ENCODE measurements at regions not wholly inside any gene's neighbourhood (a gene's known extent, or its start where the extent isn't known, plus 50 kb on each side); places are given as distances from the start of the nearest gene placed in this dataset.

GRCh38 chr18:25710981-25711380, 359.0 kb upstream of the ZNF521 start:
- no peak overlapping the region for H3K4me3 ChIP-seq (ENCODE audit: low read length in 2 of 2)
- no peaks in the 10 kb centered on the region for H3K4me1 ChIP-seq (ENCODE audit: control insufficient read depth in 1 of 2, insufficient read depth in 2 of 2, low read length in 2 of 2)
- ATAC-seq (ENCODE audit: low FRiP score): no peak
- no peak overlapping the region for H3K27ac ChIP-seq (ENCODE audit: low read depth in 1 of 2, low read length in 2 of 2)
- H3K9me3 ChIP-seq (ENCODE audit: control insufficient read depth, low read length): peaks cover 3% of the 10 kb centered on the region
- 55 to 70% methylated on average over 3 of the region's 3 CpGs for WGBS, 2 donors
- DNase-seq: no peak
- intact Hi-C loops (cut with DNase I): no loop called here
- no peaks in the 10 kb centered on the region for H3K36me3 ChIP-seq (ENCODE audit: control insufficient read depth in 1 of 2, insufficient read depth in 2 of 2, low read length in 1 of 2)
- H3K27me3 ChIP-seq (ENCODE audit: control insufficient read depth in 1 of 2, insufficient read depth in 2 of 2, low read length in 1 of 2): peaks cover 0 to 2% of the 10 kb centered on the region in 2 donors

- Histone ChIP-seq H3K27ac (ENCODE audit: low read depth in 1 of 2, low read length in 2 of 2) (no peak overlapping the region), H3K9me3 (ENCODE audit: control insufficient read depth, low read length) (no peaks in the 10 kb centered on the region), H3K27me3 (ENCODE audit: control insufficient read depth in 1 of 2, insufficient read depth in 2 of 2, low read length in 1 of 2) (peaks cover 0 to 2% of the 10 kb centered on the region in 2 donors), H3K36me3 (ENCODE audit: control insufficient read depth in 1 of 2, insufficient read depth in 2 of 2, low read length in 1 of 2) (no peaks in the 10 kb centered on the region), H3K4me3 (ENCODE audit: low read length in 2 of 2) (no peak overlapping the region), H3K4me1 (ENCODE audit: control insufficient read depth in 1 of 2, insufficient read depth in 2 of 2, low read length in 2 of 2) (no peaks in the 10 kb centered on the region)
- intact Hi-C loops (cut with DNase I): no loop called here
- DNase-seq: no peak
- WGBS, 2 donors: 75 to 92% methylated on average over 2 of the region's 2 CpGs
- ATAC-seq (ENCODE audit: low FRiP score): no peak
Observed at GRCh38 chr18:25705650-25706049, 353.7 kb upstream of the ZNF521 start.

GRCh38 chr18:25704494-25704893, 352.5 kb upstream of the ZNF521 start:
- no peak overlapping the region for H3K27ac ChIP-seq (ENCODE audit: low read depth in 1 of 2, low read length in 2 of 2)
- WGBS, 2 donors: 62 to 75% methylated on average over 10 of the region's 10 CpGs
- ATAC-seq (ENCODE audit: low FRiP score) (no peak), DNase-seq (no peak)
- H3K4me3 ChIP-seq (ENCODE audit: low read length in 2 of 2): no peak overlapping the region
- no peaks in the 10 kb centered on the region for H3K36me3 ChIP-seq (ENCODE audit: control insufficient read depth in 1 of 2, insufficient read depth in 2 of 2, low read length in 1 of 2)
- intact Hi-C loops (cut with DNase I): no loop called here
- H3K4me1 ChIP-seq (ENCODE audit: control insufficient read depth in 1 of 2, insufficient read depth in 2 of 2, low read length in 2 of 2): no peaks in the 10 kb centered on the region
- H3K27me3 ChIP-seq (ENCODE audit: control insufficient read depth in 1 of 2, insufficient read depth in 2 of 2, low read length in 1 of 2): peaks cover 0 to 2% of the 10 kb centered on the region in 2 donors
- no peaks in the 10 kb centered on the region for H3K9me3 ChIP-seq (ENCODE audit: control insufficient read depth, low read length)

GRCh38 chr18:25704071-25704470, 352.1 kb upstream of the ZNF521 start:
- no peaks in the 10 kb centered on the region for H3K9me3 ChIP-seq (ENCODE audit: control insufficient read depth, low read length)
- DNase-seq (no peak), ATAC-seq (ENCODE audit: low FRiP score) (no peak)
- H3K4me3 ChIP-seq (ENCODE audit: low read length in 2 of 2): no peak overlapping the region
- intact Hi-C loops (cut with DNase I): no loop called here
- H3K27ac ChIP-seq (ENCODE audit: low read depth in 1 of 2, low read length in 2 of 2): no peak overlapping the region
- H3K27me3 ChIP-seq (ENCODE audit: control insufficient read depth in 1 of 2, insufficient read depth in 2 of 2, low read length in 1 of 2): peaks cover 0 to 2% of the 10 kb centered on the region in 2 donors
- no peaks in the 10 kb centered on the region for H3K4me1 ChIP-seq (ENCODE audit: control insufficient read depth in 1 of 2, insufficient read depth in 2 of 2, low read length in 2 of 2)
- no peaks in the 10 kb centered on the region for H3K36me3 ChIP-seq (ENCODE audit: control insufficient read depth in 1 of 2, insufficient read depth in 2 of 2, low read length in 1 of 2)
- 61 to 62% methylated on average over 6 of the region's 6 CpGs for WGBS, 2 donors

- intact Hi-C loops (cut with DNase I): no loop called here
- Histone ChIP-seq H3K4me1 (ENCODE audit: control insufficient read depth in 1 of 2, insufficient read depth in 2 of 2, low read length in 2 of 2) (no peaks in the 10 kb centered on the region), H3K27ac (ENCODE audit: low read depth in 1 of 2, low read length in 2 of 2) (no peak overlapping the region), H3K9me3 (ENCODE audit: control insufficient read depth, low read length) (no peaks in the 10 kb centered on the region), H3K27me3 (ENCODE audit: control insufficient read depth in 1 of 2, insufficient read depth in 2 of 2, low read length in 1 of 2) (no peaks in the 10 kb centered on the region), H3K4me3 (ENCODE audit: low read length in 2 of 2) (no peak overlapping the region), H3K36me3 (ENCODE audit: control insufficient read depth in 1 of 2, insufficient read depth in 2 of 2, low read length in 1 of 2) (no peaks in the 10 kb centered on the region)
- no peak for ATAC-seq (ENCODE audit: low FRiP score)
- WGBS, 2 donors: 84 to 87% methylated on average over 5 of the region's 5 CpGs
- no peak for DNase-seq
Observed at GRCh38 chr18:25701821-25702220, 349.9 kb upstream of the ZNF521 start.

GRCh38 chr18:25686960-25687500, 335.1 kb upstream of the ZNF521 start:
- DNase-seq: no peak
- 4 to 9% methylated on average over 3 of the region's 3 CpGs for WGBS, 2 donors
- Histone ChIP-seq H3K9me3 (ENCODE audit: control insufficient read depth, low read length) (no peaks in the 10 kb centered on the region), H3K27ac (ENCODE audit: low read depth in 1 of 2, low read length in 2 of 2) (no peak overlapping the region), H3K4me1 (ENCODE audit: control insufficient read depth in 1 of 2, insufficient read depth in 2 of 2, low read length in 2 of 2) (no peaks in the 10 kb centered on the region), H3K4me3 (ENCODE audit: low read length in 2 of 2) (no peak overlapping the region), H3K27me3 (ENCODE audit: control insufficient read depth in 1 of 2, insufficient read depth in 2 of 2, low read length in 1 of 2) (no peaks in the 10 kb centered on the region), H3K36me3 (ENCODE audit: control insufficient read depth in 1 of 2, insufficient read depth in 2 of 2, low read length in 1 of 2) (no peaks in the 10 kb centered on the region)
- intact Hi-C loops (cut with DNase I): no loop called here
- ATAC-seq (ENCODE audit: low FRiP score): no peak

GRCh38 chr18:25685088-25685487, 333.1 kb upstream of the ZNF521 start:
- no peak overlapping the region for H3K27ac ChIP-seq (ENCODE audit: low read depth in 1 of 2, low read length in 2 of 2)
- DNase-seq: no peak
- H3K27me3 ChIP-seq (ENCODE audit: control insufficient read depth in 1 of 2, insufficient read depth in 2 of 2, low read length in 1 of 2): no peaks in the 10 kb centered on the region
- no peaks in the 10 kb centered on the region for H3K9me3 ChIP-seq (ENCODE audit: control insufficient read depth, low read length)
- no peak overlapping the region for H3K4me3 ChIP-seq (ENCODE audit: low read length in 2 of 2)
- ATAC-seq (ENCODE audit: low FRiP score): no peak
- WGBS, 2 donors: 73 to 79% methylated on average over 4 of the region's 4 CpGs
- intact Hi-C loops (cut with DNase I): no loop called here
- no peaks in the 10 kb centered on the region for H3K36me3 ChIP-seq (ENCODE audit: control insufficient read depth in 1 of 2, insufficient read depth in 2 of 2, low read length in 1 of 2)
- no peaks in the 10 kb centered on the region for H3K4me1 ChIP-seq (ENCODE audit: control insufficient read depth in 1 of 2, insufficient read depth in 2 of 2, low read length in 2 of 2)

- ATAC-seq (ENCODE audit: low FRiP score): no peak
- no peaks in the 10 kb centered on the region for H3K4me1 ChIP-seq (ENCODE audit: control insufficient read depth in 1 of 2, insufficient read depth in 2 of 2, low read length in 2 of 2)
- DNase-seq: no peak
- no peak overlapping the region for H3K4me3 ChIP-seq (ENCODE audit: low read length in 2 of 2)
- no peak overlapping the region for H3K27ac ChIP-seq (ENCODE audit: low read depth in 1 of 2, low read length in 2 of 2)
- intact Hi-C loops (cut with DNase I): no loop called here
- H3K36me3 ChIP-seq (ENCODE audit: control insufficient read depth in 1 of 2, insufficient read depth in 2 of 2, low read length in 1 of 2): no peaks in the 10 kb centered on the region
- H3K9me3 ChIP-seq (ENCODE audit: control insufficient read depth, low read length): no peaks in the 10 kb centered on the region
- H3K27me3 ChIP-seq (ENCODE audit: control insufficient read depth in 1 of 2, insufficient read depth in 2 of 2, low read length in 1 of 2): no peaks in the 10 kb centered on the region
- WGBS, 2 donors: 65 to 71% methylated on average over 2 of the region's 2 CpGs
Observed at GRCh38 chr18:25679491-25679890, 327.5 kb upstream of the ZNF521 start.

GRCh38 chr18:25678221-25678620, 326.3 kb upstream of the ZNF521 start:
- Histone ChIP-seq H3K4me3 (ENCODE audit: low read length in 2 of 2) (no peak overlapping the region), H3K27me3 (ENCODE audit: control insufficient read depth in 1 of 2, insufficient read depth in 2 of 2, low read length in 1 of 2) (no peaks in the 10 kb centered on the region), H3K27ac (ENCODE audit: low read depth in 1 of 2, low read length in 2 of 2) (no peak overlapping the region), H3K9me3 (ENCODE audit: control insufficient read depth, low read length) (no peaks in the 10 kb centered on the region), H3K36me3 (ENCODE audit: control insufficient read depth in 1 of 2, insufficient read depth in 2 of 2, low read length in 1 of 2) (no peaks in the 10 kb centered on the region), H3K4me1 (ENCODE audit: control insufficient read depth in 1 of 2, insufficient read depth in 2 of 2, low read length in 2 of 2) (no peaks in the 10 kb centered on the region)
- DNase-seq (no peak), ATAC-seq (ENCODE audit: low FRiP score) (no peak)
- intact Hi-C loops (cut with DNase I): no loop called here
- 74 to 79% methylated on average over 4 of the region's 4 CpGs for WGBS, 2 donors
